ENCODE measurements at regions not wholly inside any gene's neighbourhood (a gene's known extent, or its start where the extent isn't known, plus 50 kb on each side); places are given as distances from the start of the nearest gene placed in this dataset.
"Not testable (repeated sequence)": the region's sequence is repeated elsewhere in the genome, so short reads cannot be mapped to it uniquely, and the experiment has no call there.

GRCh38 chr5:27103486-27103885 lies 65.1 kb upstream of the CDH9 start:
- Mint-ChIP-seq H3K9me3 (no peaks in the 10 kb centered on the region), H3K4me3 (no peak overlapping the region), H3K27ac (no peak overlapping the region), H3K27me3 (ENCODE audit: low read depth) (no peaks in the 10 kb centered on the region), H3K36me3 (ENCODE audit: low read depth) (no peaks in the 10 kb centered on the region), H3K4me1 (no peaks in the 10 kb centered on the region)
- TF ChIP-seq, protein P1, sequence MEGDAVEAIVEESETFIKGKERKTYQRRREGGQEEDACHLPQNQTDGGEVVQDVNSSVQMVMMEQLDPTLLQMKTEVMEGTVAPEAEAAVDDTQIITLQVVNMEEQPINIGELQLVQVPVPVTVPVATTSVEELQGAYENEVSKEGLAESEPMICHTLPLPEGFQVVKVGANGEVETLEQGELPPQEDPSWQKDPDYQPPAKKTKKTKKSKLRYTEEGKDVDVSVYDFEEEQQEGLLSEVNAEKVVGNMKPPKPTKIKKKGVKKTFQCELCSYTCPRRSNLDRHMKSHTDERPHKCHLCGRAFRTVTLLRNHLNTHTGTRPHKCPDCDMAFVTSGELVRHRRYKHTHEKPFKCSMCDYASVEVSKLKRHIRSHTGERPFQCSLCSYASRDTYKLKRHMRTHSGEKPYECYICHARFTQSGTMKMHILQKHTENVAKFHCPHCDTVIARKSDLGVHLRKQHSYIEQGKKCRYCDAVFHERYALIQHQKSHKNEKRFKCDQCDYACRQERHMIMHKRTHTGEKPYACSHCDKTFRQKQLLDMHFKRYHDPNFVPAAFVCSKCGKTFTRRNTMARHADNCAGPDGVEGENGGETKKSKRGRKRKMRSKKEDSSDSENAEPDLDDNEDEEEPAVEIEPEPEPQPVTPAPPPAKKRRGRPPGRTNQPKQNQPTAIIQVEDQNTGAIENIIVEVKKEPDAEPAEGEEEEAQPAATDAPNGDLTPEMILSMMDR (IDR thresholded peaks at IDR 0.05; ENCODE audit: unreplicated experiment in 3 of 3) = no peak

GRCh38 chr5:27095761-27096160 lies 57.4 kb upstream of the CDH9 start:
- not testable (repeated sequence) for H3K4me1 Mint-ChIP-seq; H3K4me3 Mint-ChIP-seq; H3K27ac Mint-ChIP-seq; H3K27me3 Mint-ChIP-seq (ENCODE audit: low read depth); H3K36me3 Mint-ChIP-seq (ENCODE audit: low read depth); H3K9me3 Mint-ChIP-seq

DNA sequence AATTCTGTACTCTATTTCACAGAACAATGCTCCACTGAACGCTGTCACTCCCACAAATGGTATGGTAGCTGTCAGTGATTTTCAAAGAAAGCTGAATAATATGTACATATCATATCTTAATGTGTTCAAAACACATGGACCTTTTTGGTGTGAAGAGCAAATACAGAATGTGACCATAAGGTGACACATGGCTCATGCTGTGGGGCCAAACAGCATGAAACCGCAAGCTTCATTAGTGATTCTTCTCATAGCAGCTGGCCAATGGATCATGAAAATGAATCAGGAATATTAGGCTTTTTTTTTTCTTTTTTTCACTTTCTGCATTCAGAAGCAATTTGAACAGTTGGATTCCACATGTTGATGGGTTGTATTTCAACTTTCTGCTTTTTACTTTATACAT lies 54.9 kb upstream of the CDH9 start:
- TF ChIP-seq, protein P1 (IDR thresholded peaks at IDR 0.05; ENCODE audit: unreplicated experiment in 3 of 3) = no peak
- no peaks in the 10 kb centered on the region for H3K4me1 Mint-ChIP-seq
- no peaks in the 10 kb centered on the region for H3K36me3 Mint-ChIP-seq (ENCODE audit: low read depth)
- H3K4me3 Mint-ChIP-seq = no peak overlapping the region
- no peak overlapping the region for H3K27ac Mint-ChIP-seq
- no peaks in the 10 kb centered on the region for H3K27me3 Mint-ChIP-seq (ENCODE audit: low read depth)
- H3K9me3 Mint-ChIP-seq = no peaks in the 10 kb centered on the region

GRCh38 chr5:27091858-27092257 lies 53.5 kb upstream of the CDH9 start:
- TF ChIP-seq, protein P1 (IDR thresholded peaks at IDR 0.05; ENCODE audit: unreplicated experiment in 3 of 3) = no peak
- H3K27ac Mint-ChIP-seq = no peak overlapping the region
- H3K27me3 Mint-ChIP-seq (ENCODE audit: low read depth) = no peaks in the 10 kb centered on the region
- H3K4me1 Mint-ChIP-seq = no peaks in the 10 kb centered on the region
- no peak overlapping the region for H3K4me3 Mint-ChIP-seq
- H3K36me3 Mint-ChIP-seq (ENCODE audit: low read depth) = no peaks in the 10 kb centered on the region
- no peaks in the 10 kb centered on the region for H3K9me3 Mint-ChIP-seq

DNA sequence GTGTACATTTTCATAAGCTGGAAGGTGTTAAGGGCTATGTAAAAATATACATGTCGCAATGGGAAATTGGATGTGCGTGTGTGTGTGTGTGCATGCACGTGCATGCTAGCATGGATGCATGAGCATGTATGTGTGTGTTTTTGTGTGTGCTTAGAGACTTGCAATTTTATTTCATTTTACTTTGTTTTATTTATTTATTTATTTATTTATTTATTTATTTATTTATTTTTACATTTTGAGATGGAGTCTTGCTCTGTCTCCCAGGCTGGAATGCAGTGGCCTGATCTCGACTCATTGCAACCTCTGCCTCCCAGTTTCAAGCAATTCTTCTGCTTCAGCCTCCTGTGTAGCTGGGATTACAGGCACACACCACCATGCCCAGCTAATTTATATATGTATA lies 50.4 kb upstream of the CDH9 start:
- H3K27me3 Mint-ChIP-seq (ENCODE audit: low read depth); H3K36me3 Mint-ChIP-seq (ENCODE audit: low read depth); H3K9me3 Mint-ChIP-seq; H3K4me1 Mint-ChIP-seq; H3K4me3 Mint-ChIP-seq; H3K27ac Mint-ChIP-seq: not testable (repeated sequence)

Data from nephron (organoid).